ENCODE measurements at regions not wholly inside any gene's neighbourhood (a gene's known extent, or its start where the extent isn't known, plus 50 kb on each side); places are given as distances from the start of the nearest gene placed in this dataset.

GRCh38 chr11:98059488-98059887, 961.3 kb upstream of the CNTN5 start:
- no peaks in the 10 kb centered on the region for H3K9me3 ChIP-seq (ENCODE audit: control insufficient read depth in 4 of 4, low read length in 3 of 4)
- peaks cover 0 to 3% (median 0%) of the 10 kb centered on the region in 4 donors for H3K27me3 ChIP-seq (ENCODE audit: control insufficient read depth in 4 of 4, insufficient read depth in 4 of 4, low read length in 3 of 4)
- no peak overlapping the region for H3K9ac ChIP-seq (ENCODE audit: low read depth in 1 of 2, low read length in 2 of 2)
- H3K27ac ChIP-seq (ENCODE audit: low read depth in 1 of 2, low read length in 2 of 2), result no peak overlapping the region
- H3K4me1 ChIP-seq (ENCODE audit: control insufficient read depth in 4 of 4, insufficient read depth in 4 of 4, low read length in 3 of 4), result no peaks in the 10 kb centered on the region
- no peak overlapping the region for H3K4me3 ChIP-seq (ENCODE audit: low read depth in 1 of 3, low read length in 3 of 3)
- TF ChIP-seq FOXA2 (IDR thresholded peaks at IDR 0.05), result no peak
- no peak for TF ChIP-seq SP1 (IDR thresholded peaks at IDR 0.05)
- no peak for TF ChIP-seq NR2F2 (IDR thresholded peaks at IDR 0.05)
- no peak for TF ChIP-seq CTCF (IDR thresholded peaks at IDR 0.05; ENCODE audit: low read depth, low read length, missing input control)
- TF ChIP-seq, protein P1, sequence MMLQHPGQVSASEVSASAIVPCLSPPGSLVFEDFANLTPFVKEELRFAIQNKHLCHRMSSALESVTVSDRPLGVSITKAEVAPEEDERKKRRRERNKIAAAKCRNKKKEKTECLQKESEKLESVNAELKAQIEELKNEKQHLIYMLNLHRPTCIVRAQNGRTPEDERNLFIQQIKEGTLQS (IDR thresholded peaks at IDR 0.05), result no peak
- H3K36me3 ChIP-seq (ENCODE audit: control insufficient read depth in 4 of 4, insufficient read depth in 3 of 4, low read depth in 1 of 4, low read length in 3 of 4), result no peaks in the 10 kb centered on the region
- WGBS, result 67% methylated on average over 7 of the region's 7 CpGs
- DNase-seq (ENCODE audit: low spot score), result no peak

- H3K4me3 ChIP-seq (ENCODE audit: low read depth in 1 of 3, low read length in 3 of 3), result no peak overlapping the region
- no peaks in the 10 kb centered on the region for H3K4me1 ChIP-seq (ENCODE audit: control insufficient read depth in 4 of 4, insufficient read depth in 4 of 4, low read length in 3 of 4)
- no peaks in the 10 kb centered on the region for H3K36me3 ChIP-seq (ENCODE audit: control insufficient read depth in 4 of 4, insufficient read depth in 3 of 4, low read depth in 1 of 4, low read length in 3 of 4)
- no peak for TF ChIP-seq RXRA (IDR thresholded peaks at IDR 0.05)
- TF ChIP-seq EGR1 (IDR thresholded peaks at IDR 0.05; ENCODE audit: low read depth in 2 of 2), result no peak
- no peak for TF ChIP-seq JUND (IDR thresholded peaks at IDR 0.05)
- TF ChIP-seq ZBTB33 (IDR thresholded peaks at IDR 0.05), result no peak
- TF ChIP-seq HNF4G (IDR thresholded peaks at IDR 0.05), result no peak
- TF ChIP-seq, protein P2, sequence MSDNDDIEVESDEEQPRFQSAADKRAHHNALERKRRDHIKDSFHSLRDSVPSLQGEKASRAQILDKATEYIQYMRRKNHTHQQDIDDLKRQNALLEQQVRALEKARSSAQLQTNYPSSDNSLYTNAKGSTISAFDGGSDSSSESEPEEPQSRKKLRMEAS (IDR thresholded peaks at IDR 0.05), result no peak
- no peak for TF ChIP-seq FOXA1 (IDR thresholded peaks at IDR 0.05)
- no peak for TF ChIP-seq FOXA2 (IDR thresholded peaks at IDR 0.05)
- TF ChIP-seq HNF4A (conservative IDR thresholded peaks at IDR 0.05), result no peak
- no peak for TF ChIP-seq SP1 (IDR thresholded peaks at IDR 0.05)
- TF ChIP-seq, protein P1 (IDR thresholded peaks at IDR 0.05), result no peak
- TF ChIP-seq CTCF (IDR thresholded peaks at IDR 0.05; ENCODE audit: low read depth, low read length, missing input control), result no peak
- TF ChIP-seq YY1 (IDR thresholded peaks at IDR 0.05), result no peak
- TF ChIP-seq TAF1 (conservative IDR thresholded peaks at IDR 0.05), result no peak
- no peak for TF ChIP-seq RAD21 (IDR thresholded peaks at IDR 0.05)
- H3K9me3 ChIP-seq (ENCODE audit: control insufficient read depth in 4 of 4, low read length in 3 of 4), result no peaks in the 10 kb centered on the region
- no peak for DNase-seq (ENCODE audit: low spot score)
- WGBS, result 80% methylated on average over 1 of the region's 1 CpG
- no peak overlapping the region for H3K9ac ChIP-seq (ENCODE audit: low read depth in 1 of 2, low read length in 2 of 2)
- no peak overlapping the region for H3K27ac ChIP-seq (ENCODE audit: low read depth in 1 of 2, low read length in 2 of 2)
- H3K27me3 ChIP-seq (ENCODE audit: control insufficient read depth in 4 of 4, insufficient read depth in 4 of 4, low read length in 3 of 4), result peaks cover 0 to 3% (median 0%) of the 10 kb centered on the region in 4 donors
Observed at GRCh38 chr11:98060759-98061158, 960.0 kb upstream of the CNTN5 start.
